ENCODE measurements at regions not wholly inside any gene's neighbourhood (a gene's known extent, or its start where the extent isn't known, plus 50 kb on each side); places are given as distances from the start of the nearest gene placed in this dataset.
"Not testable (repeated sequence)": the region's sequence is repeated elsewhere in the genome, so short reads cannot be mapped to it uniquely, and the experiment has no call there.

DNA sequence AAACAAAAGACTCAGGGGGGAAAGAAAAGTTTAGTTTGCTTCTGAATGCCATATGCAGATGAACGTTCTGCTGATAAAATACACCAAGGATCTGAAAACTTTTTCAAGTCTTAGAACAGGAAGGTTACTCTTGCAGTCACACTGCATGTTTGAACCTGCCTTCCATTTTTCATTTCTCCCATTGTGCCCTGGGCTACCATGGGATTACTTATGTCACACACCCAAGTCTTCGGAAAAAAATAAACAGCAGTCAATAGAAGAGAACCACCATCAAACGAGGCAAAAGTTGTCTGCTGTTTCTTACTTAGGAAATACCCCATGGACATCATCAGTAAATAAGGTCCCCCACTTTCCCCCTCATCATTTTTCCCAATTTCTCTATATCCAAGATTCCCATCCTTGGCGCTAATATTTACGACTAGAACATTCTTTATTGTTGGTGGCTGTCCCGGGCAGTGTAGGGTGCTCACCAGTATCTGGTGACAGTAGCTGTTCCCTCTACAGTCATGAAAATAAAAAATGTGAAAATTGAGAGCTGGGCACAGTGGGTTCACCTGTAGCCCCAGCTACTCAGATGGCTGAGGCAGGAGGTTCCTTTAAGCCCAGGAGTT lies 202.5 kb downstream of the BCAS1 start:
- no peak overlapping the region for H3K4me3 ChIP-seq (ENCODE audit: low read length in 3 of 3)
- H3K27me3 ChIP-seq (ENCODE audit: control insufficient read depth, insufficient read depth, low read length) = no peaks in the 10 kb centered on the region
- peak overlapping the region; percentile 32 to 41 for H3K27ac ChIP-seq (ENCODE audit: low read depth in 2 of 2, low read length in 2 of 2)
- H3K36me3 ChIP-seq (ENCODE audit: control insufficient read depth in 2 of 3, insufficient read depth in 3 of 3, low read length in 3 of 3) = no peaks in the 10 kb centered on the region
- intact Hi-C loops (cut with DNase I) = no loop called here
- TF ChIP-seq, protein P1, sequence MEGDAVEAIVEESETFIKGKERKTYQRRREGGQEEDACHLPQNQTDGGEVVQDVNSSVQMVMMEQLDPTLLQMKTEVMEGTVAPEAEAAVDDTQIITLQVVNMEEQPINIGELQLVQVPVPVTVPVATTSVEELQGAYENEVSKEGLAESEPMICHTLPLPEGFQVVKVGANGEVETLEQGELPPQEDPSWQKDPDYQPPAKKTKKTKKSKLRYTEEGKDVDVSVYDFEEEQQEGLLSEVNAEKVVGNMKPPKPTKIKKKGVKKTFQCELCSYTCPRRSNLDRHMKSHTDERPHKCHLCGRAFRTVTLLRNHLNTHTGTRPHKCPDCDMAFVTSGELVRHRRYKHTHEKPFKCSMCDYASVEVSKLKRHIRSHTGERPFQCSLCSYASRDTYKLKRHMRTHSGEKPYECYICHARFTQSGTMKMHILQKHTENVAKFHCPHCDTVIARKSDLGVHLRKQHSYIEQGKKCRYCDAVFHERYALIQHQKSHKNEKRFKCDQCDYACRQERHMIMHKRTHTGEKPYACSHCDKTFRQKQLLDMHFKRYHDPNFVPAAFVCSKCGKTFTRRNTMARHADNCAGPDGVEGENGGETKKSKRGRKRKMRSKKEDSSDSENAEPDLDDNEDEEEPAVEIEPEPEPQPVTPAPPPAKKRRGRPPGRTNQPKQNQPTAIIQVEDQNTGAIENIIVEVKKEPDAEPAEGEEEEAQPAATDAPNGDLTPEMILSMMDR (IDR thresholded peaks at IDR 0.05; ENCODE audit: borderline replicate concordance, extremely low read depth, insufficient read depth) = no peak
- peaks cover 21 to 28% (median 26%) of the 10 kb centered on the region in 3 donors for H3K4me1 ChIP-seq (ENCODE audit: control insufficient read depth in 2 of 3, insufficient read depth in 2 of 3, low read depth in 1 of 3, low read length in 3 of 3)
- no peaks in the 10 kb centered on the region for H3K9me3 ChIP-seq (ENCODE audit: control insufficient read depth in 2 of 3, insufficient read depth in 1 of 3, low read length in 3 of 3)
- FAIRE-seq = no peak
- no peak overlapping the region for H3K9ac ChIP-seq (ENCODE audit: low read length in 3 of 3)
- DNase-seq = no peak

DNA sequence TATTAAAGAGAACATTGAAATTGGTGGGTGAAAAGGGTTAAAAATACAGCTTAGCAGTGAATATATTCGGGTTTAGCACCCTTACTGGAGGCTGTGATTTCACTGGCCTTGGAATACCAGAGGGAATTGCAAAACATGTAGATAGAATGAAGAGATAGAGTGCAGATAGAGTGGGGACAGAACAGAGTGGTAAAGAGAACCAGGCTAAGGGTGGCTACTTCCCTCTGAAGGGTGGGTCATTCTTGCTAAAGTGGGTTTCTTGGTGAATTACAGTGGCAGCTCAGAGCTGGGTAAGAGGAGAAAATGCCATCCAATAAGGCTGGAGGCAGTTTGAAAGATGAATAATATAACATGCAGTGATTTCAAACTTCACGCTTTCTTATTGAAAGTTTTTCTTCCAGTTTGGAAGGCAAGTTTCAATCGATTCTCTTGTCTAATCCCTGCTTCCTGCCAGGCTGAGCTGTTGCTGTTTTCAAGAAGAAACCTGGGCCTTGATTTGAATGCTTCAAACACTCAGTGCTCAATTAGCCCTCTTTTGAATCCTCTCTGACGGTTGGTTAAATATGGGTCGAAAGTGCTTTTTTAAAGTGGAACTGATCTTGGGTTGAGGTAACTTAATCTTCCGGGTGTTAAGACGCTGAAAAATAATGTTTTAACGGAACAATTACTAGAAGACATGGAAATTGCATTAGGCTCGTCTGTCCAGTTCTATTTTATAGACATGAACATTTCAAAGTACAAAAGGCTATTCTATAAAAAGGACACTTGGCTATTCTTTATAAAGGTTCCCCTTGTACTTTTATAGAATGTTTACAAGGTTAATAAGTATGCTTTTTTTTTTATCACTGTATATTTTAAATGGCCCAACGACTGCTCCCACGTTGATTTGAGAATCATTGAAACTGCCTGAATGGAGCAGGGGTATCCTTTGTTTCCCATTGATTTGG lies 203.3 kb downstream of the BCAS1 start:
- FAIRE-seq = no peak
- TF ChIP-seq, protein P1 (IDR thresholded peaks at IDR 0.05; ENCODE audit: borderline replicate concordance, extremely low read depth, insufficient read depth) = no peak
- no peaks in the 10 kb centered on the region for H3K27me3 ChIP-seq (ENCODE audit: control insufficient read depth, insufficient read depth, low read length)
- H3K36me3 ChIP-seq (ENCODE audit: control insufficient read depth in 2 of 3, insufficient read depth in 3 of 3, low read length in 3 of 3) = no peaks in the 10 kb centered on the region
- H3K9me3 ChIP-seq (ENCODE audit: control insufficient read depth in 2 of 3, insufficient read depth in 1 of 3, low read length in 3 of 3) = no peaks in the 10 kb centered on the region
- intact Hi-C loops (cut with DNase I) = no loop called here
- H3K4me3 ChIP-seq (ENCODE audit: low read length in 3 of 3) = peak overlapping the region in 1 of 3 donors; percentile 52
- peak overlapping the region; percentile 77 to 88 for H3K27ac ChIP-seq (ENCODE audit: low read depth in 2 of 2, low read length in 2 of 2)
- peaks cover 17 to 26% (median 21%) of the 10 kb centered on the region in 3 donors for H3K4me1 ChIP-seq (ENCODE audit: control insufficient read depth in 2 of 3, insufficient read depth in 2 of 3, low read depth in 1 of 3, low read length in 3 of 3)
- no peak for DNase-seq
- H3K9ac ChIP-seq (ENCODE audit: low read length in 3 of 3) = peak overlapping the region in 1 of 3 donors; percentile 31

DNA sequence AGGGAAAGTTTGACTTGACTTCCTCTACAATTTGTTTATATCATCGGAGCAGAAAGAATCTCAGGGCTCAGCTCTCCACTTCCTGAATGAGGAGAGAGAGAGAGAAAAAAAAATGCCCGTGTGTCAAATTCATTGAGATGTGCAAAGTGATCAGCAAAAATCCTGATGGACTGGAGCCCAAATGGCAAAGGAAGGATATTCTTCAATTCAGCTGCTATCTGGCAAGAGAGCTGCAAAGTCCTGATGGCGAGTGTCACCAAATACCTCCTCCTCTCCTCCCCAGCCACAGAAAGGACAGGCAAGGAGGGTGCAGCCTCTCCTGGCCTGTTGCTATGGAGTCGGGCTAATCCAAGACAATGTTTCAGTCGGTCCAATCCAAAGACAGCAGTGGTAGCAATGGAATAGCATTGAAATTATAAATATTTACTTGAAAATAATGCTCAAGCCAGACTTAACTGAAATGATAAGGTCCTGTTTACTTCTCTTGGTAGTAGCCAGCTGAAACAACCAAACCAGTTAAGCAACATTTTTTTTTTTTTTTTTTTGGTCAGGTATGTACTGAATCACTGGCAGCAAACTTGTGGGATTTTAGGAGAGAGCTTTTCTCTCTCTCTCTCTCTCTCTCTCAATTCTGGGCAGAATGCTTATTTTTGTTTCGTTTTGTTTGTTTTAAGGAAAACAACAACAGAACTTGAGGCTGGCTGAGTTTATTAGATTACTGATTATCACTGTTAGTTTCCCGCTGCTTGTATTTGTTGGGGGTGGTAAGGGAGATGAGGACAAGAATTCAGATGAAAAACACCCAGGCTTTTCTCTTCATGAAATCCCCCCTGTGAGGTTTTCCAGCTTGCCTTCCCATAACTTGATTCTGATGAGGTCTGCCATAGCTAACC lies 204.2 kb downstream of the BCAS1 start:
- Histone ChIP-seq H3K4me3 (ENCODE audit: low read length in 3 of 3) (peak overlapping the region; percentile 36 to 61 (median 52)), H3K27me3 (ENCODE audit: control insufficient read depth, insufficient read depth, low read length) (no peaks in the 10 kb centered on the region), H3K4me1 (ENCODE audit: control insufficient read depth in 2 of 3, insufficient read depth in 2 of 3, low read depth in 1 of 3, low read length in 3 of 3) (peaks cover 10 to 23% (median 13%) of the 10 kb centered on the region in 3 donors), H3K27ac (ENCODE audit: low read depth in 2 of 2, low read length in 2 of 2) (peak overlapping the region; percentile 77 to 88), H3K36me3 (ENCODE audit: control insufficient read depth in 2 of 3, insufficient read depth in 3 of 3, low read length in 3 of 3) (no peaks in the 10 kb centered on the region), H3K9me3 (ENCODE audit: control insufficient read depth in 2 of 3, insufficient read depth in 1 of 3, low read length in 3 of 3) (no peaks in the 10 kb centered on the region), H3K9ac (ENCODE audit: low read length in 3 of 3) (peak overlapping the region; percentile 37 to 59 (median 57))
- DNase-seq (peak in 4 of 5 donors; percentile 67 to 85 (median 78)), FAIRE-seq (no peak)
- intact Hi-C loops (cut with DNase I) = no loop called here
- TF ChIP-seq, protein P1 (IDR thresholded peaks at IDR 0.05; ENCODE audit: borderline replicate concordance, extremely low read depth, insufficient read depth) = no peak

DNA sequence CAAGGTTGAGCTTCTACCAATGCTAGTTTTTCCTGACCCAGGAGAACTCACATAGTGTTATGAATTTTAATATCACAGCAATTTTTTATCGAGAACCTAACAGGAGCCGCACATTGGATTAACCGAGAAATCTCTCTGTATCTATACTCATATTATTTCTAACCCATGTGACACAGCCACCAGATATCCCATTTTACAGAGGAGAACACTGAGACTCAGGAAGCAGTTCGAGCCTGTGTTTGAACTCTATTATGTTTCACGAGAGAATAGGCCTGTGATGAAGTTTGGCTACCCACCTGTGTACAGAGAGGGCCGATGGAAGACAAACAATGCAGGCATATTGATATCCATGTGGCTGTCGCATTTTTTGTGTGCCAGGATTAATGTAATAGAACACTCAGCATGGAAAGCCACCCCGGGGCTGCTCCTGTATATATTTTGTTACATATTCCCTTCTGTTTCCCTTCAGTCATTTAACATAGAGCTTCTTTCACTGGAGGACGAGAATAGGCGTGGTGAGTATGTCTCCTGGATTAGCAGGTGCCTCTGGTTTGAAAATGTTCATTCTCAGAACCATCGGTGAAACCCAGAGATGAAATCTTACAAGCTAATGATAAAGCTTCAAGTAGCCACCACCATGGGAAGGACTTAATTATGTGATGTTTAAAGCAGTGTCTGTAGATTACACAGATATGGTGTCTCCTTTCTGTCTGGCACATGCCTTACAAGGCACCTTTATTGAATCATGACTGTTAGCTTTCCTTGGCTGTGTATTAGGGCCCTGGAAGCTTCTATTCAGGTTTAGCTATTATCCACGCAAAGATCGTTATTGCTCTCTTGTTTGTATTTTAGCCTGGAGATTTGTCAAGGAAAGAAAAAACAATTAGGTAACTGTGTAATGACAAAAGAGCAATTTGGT lies 205.4 kb downstream of the BCAS1 start:
- H3K4me3 ChIP-seq (ENCODE audit: low read length in 3 of 3); H3K9me3 ChIP-seq (ENCODE audit: control insufficient read depth in 2 of 3, insufficient read depth in 1 of 3, low read length in 3 of 3); intact Hi-C loops (cut with DNase I); H3K36me3 ChIP-seq (ENCODE audit: control insufficient read depth in 2 of 3, insufficient read depth in 3 of 3, low read length in 3 of 3); H3K27me3 ChIP-seq (ENCODE audit: control insufficient read depth, insufficient read depth, low read length); FAIRE-seq; DNase-seq: not testable (repeated sequence)
- peak overlapping the region in 2 of 3 donors; percentile 41 to 57 for H3K9ac ChIP-seq (ENCODE audit: low read length in 3 of 3)
- H3K27ac ChIP-seq (ENCODE audit: low read depth in 2 of 2, low read length in 2 of 2) = peak overlapping the region; percentile 77 to 88
- peaks cover 8 to 20% (median 13%) of the 10 kb centered on the region in 3 donors for H3K4me1 ChIP-seq (ENCODE audit: control insufficient read depth in 2 of 3, insufficient read depth in 2 of 3, low read depth in 1 of 3, low read length in 3 of 3)

Data from kidney (tissue), 13 donors.